Neutrophil (primary cell): ENCODE measurements at regions not wholly inside any gene's neighbourhood (a gene's known extent, or its start where the extent isn't known, plus 50 kb on each side); places are given as distances from the start of the nearest gene placed in this dataset.

Source experiments
- H3K27ac ChIP-seq: fragments of 200-600 bp; sonication (generic); 2 replicates; pipeline ENCODE4 v1.5.1; 2016; ENCODE audit warnings: mild to moderate bottlenecking, moderate library complexity
- H3K27me3 ChIP-seq: fragments of 200-600 bp; sonication (generic); 2 replicates; pipeline ENCODE4 v1.6.0; 2016; ENCODE audit warnings: mild to moderate bottlenecking
- H3K36me3 ChIP-seq: fragments of 200-600 bp; sonication (generic); 2 replicates; pipeline ENCODE4 v1.5.1; 2017
- H3K4me1 ChIP-seq, 2 experiments: fragments of 200-600 bp in 1 of 2; sonication (generic) in 1 of 2; 1 replicate in 1 of 2; 2 replicates in 1 of 2; pipeline versions ENCODE4 v1.5.1 to v1.6.1; 2013 to 2016; ENCODE audit warnings: low read depth in 1 of 2, low read length in 1 of 2, mild to moderate bottlenecking in 1 of 2, moderate library complexity in 1 of 2; ENCODE audit not compliant: control insufficient read depth in 1 of 2, insufficient read depth in 1 of 2
- H3K4me3 ChIP-seq, 2 experiments: fragments of 200-600 bp in 1 of 2; sonication (generic) in 1 of 2; 1 replicate in 1 of 2; 2 replicates in 1 of 2; pipeline ENCODE4 v1.5.1; 2013 to 2016; ENCODE audit warnings: low read depth in 1 of 2, low read length in 1 of 2, mild to moderate bottlenecking in 1 of 2, moderate library complexity in 1 of 2
- H3K9me3 ChIP-seq: fragments of 200-600 bp; sonication (generic); 2 replicates; pipeline ENCODE4 v1.5.1; 2016
- TF ChIP-seq, protein P1 (sequence below): fragments of 200-600 bp; sonication (generic); IDR thresholded peaks from 2 replicates; pipeline ENCODE4 v1.5.1; 2016; ENCODE audit warnings: antibody characterized with exemption

DNA sequence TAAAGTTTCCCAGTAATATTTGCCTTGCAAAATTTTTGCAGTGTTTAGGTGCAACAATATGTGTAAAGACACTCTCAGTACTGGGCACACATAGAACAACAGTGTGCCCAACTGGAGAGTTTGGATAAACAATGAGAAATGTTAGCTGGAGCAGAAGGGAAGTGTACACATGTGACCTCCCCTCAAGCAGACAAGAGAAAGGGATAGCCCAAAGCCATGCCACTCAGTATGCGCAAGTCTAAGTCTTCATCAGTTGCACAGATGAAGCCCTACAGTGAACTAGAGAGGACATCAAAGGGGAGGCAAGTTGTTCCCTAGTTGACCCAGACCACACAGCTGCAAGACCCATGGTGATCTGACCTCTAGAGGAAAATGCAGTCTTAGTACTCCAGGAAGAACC lies 97.9 kb upstream of the CDH11 start:
- no peaks in the 10 kb centered on the region for H3K36me3 ChIP-seq
- no peak overlapping the region for H3K27ac ChIP-seq
- no peaks in the 10 kb centered on the region for H3K27me3 ChIP-seq
- H3K4me1 ChIP-seq, result no peaks in the 10 kb centered on the region
- TF ChIP-seq, protein P1, sequence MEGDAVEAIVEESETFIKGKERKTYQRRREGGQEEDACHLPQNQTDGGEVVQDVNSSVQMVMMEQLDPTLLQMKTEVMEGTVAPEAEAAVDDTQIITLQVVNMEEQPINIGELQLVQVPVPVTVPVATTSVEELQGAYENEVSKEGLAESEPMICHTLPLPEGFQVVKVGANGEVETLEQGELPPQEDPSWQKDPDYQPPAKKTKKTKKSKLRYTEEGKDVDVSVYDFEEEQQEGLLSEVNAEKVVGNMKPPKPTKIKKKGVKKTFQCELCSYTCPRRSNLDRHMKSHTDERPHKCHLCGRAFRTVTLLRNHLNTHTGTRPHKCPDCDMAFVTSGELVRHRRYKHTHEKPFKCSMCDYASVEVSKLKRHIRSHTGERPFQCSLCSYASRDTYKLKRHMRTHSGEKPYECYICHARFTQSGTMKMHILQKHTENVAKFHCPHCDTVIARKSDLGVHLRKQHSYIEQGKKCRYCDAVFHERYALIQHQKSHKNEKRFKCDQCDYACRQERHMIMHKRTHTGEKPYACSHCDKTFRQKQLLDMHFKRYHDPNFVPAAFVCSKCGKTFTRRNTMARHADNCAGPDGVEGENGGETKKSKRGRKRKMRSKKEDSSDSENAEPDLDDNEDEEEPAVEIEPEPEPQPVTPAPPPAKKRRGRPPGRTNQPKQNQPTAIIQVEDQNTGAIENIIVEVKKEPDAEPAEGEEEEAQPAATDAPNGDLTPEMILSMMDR, result no peak
- no peaks in the 10 kb centered on the region for H3K9me3 ChIP-seq
- no peak overlapping the region for H3K4me3 ChIP-seq

- no peaks in the 10 kb centered on the region for H3K9me3 ChIP-seq
- TF ChIP-seq, protein P1, result no peak
- no peaks in the 10 kb centered on the region for H3K36me3 ChIP-seq
- no peak overlapping the region for H3K27ac ChIP-seq
- no peaks in the 10 kb centered on the region for H3K27me3 ChIP-seq
- no peaks in the 10 kb centered on the region for H3K4me1 ChIP-seq
- no peak overlapping the region for H3K4me3 ChIP-seq
Observed at GRCh38 chr16:65218348-65218747, 96.5 kb upstream of the CDH11 start.

DNA sequence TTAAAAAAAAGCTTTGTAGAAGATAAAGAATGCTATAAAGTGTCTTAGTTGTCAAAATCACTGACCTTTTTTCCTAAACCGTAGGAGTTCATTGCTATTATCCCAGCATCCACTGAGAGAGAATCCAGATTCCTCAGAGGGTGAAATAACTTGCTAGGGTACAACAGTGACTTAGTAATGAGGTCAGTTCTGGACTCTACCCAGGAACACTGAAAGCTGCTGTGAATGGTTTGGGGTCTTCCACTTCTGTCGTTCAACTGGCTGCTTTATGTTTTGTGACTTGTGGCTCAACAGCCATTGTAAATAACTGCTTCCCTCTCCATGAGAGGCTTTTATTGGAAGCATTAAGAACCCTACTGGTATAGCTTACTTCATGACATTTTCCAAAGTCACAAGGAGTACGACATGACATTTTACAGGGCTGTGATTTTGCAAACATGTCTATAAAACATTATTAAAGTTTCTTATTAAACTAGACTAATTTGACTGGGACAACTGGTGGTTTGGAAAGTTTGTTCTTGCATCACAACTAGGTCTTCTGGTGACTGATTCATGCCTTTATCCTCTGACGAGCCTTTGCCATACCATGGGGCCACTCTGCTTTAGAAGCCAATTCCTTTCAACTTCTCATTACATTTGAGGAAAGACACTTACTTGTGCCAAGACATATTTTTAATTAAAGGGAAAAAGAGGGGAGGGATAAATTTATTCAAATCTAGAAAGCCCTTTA lies 92.2 kb upstream of the CDH11 start:
- no peaks in the 10 kb centered on the region for H3K9me3 ChIP-seq
- H3K27ac ChIP-seq, result no peak overlapping the region
- H3K4me1 ChIP-seq, result no peaks in the 10 kb centered on the region
- TF ChIP-seq, protein P1, result no peak
- no peak overlapping the region for H3K4me3 ChIP-seq
- H3K27me3 ChIP-seq, result no peaks in the 10 kb centered on the region
- no peaks in the 10 kb centered on the region for H3K36me3 ChIP-seq

DNA sequence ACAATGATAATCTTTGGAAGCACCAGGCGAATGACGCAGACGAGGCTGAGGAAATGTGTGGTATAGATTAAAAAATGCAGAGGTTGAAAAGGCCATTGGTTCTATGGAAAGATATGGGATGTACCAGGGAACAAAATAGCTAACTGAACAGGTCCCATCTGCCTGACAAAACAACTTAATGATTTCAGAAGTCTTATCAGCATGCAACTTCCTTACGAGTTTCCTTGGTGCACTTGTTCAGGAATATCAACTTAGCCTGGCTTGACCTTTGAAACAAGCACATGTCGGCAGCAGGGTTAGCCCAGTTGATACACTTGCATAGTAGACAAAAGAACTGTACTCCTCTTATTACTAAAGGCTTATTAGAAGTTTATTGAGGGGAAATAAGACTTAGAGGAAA lies 90.9 kb upstream of the CDH11 start:
- Histone ChIP-seq H3K4me1 (no peaks in the 10 kb centered on the region), H3K27me3 (no peaks in the 10 kb centered on the region), H3K36me3 (no peaks in the 10 kb centered on the region), H3K4me3 (no peak overlapping the region), H3K9me3 (no peaks in the 10 kb centered on the region), H3K27ac (no peak overlapping the region)
- TF ChIP-seq, protein P1, result no peak

DNA sequence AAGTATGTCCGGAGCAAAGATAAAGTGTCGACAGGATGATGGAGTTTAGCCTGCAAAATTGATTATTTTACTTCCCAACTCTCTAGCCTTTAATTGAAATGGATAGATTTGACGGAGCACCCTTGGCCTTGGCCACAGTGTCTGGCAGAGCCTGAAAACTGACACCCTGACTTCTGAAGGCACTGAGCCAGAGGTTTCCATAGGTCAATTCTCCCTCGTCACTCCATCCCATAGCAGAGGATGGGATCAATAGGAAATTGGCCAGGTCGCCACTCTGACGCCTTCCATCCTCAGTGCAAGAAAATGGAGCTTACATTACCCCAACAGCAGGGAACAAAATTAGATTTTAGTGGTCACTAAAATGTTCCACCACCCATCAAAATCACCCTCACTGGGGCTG lies 90.4 kb upstream of the CDH11 start:
- H3K4me3 ChIP-seq, result no peak overlapping the region
- H3K36me3 ChIP-seq, result no peaks in the 10 kb centered on the region
- H3K27me3 ChIP-seq, result no peaks in the 10 kb centered on the region
- TF ChIP-seq, protein P1, result no peak
- no peak overlapping the region for H3K27ac ChIP-seq
- H3K9me3 ChIP-seq, result no peaks in the 10 kb centered on the region
- no peaks in the 10 kb centered on the region for H3K4me1 ChIP-seq
